ENCODE measurements at regions not wholly inside any gene's neighbourhood (a gene's known extent, or its start where the extent isn't known, plus 50 kb on each side); places are given as distances from the start of the nearest gene placed in this dataset.

DNA sequence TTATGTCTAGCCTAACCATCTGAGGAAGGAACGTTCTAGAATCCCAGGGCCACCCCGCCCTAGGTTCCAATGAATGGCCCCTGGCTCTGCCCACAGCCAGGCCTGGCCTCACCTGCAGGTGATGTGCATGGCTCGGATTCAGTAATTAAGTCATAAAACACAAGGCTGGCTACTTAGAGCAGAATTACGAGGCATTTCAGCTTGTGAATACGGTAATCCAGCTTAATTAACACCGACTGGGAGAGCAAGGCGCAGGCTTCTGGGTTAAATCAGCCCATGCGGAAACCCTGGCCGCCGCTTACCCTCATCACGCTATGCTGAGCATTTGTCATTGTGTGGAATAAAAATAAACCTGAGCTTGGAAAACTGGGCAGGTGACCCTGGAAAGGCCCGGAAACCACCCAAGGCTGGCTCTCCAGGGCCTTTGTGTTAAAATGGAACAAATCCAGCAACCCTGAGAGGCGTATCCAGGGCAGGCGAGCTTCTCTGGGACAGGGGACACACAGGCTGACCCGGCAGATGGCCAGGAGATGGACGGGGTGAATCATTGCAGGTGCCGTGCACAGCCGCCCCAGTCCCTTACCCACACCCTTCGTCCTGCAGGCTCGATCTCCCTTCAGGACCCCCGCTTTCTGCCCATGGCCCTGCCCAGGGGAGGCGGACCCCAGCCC, 220.2 kb downstream of the CTTN start:
- TF ChIP-seq, protein P1, sequence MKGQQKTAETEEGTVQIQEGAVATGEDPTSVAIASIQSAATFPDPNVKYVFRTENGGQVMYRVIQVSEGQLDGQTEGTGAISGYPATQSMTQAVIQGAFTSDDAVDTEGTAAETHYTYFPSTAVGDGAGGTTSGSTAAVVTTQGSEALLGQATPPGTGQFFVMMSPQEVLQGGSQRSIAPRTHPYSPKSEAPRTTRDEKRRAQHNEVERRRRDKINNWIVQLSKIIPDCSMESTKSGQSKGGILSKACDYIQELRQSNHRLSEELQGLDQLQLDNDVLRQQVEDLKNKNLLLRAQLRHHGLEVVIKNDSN (IDR thresholded peaks at IDR 0.05) = no peak
- TF ChIP-seq CREB1 (IDR thresholded peaks at IDR 0.05; ENCODE audit: low read depth) (no peak), TAF1 (IDR thresholded peaks at IDR 0.05; ENCODE audit: low read depth) (no peak), RAD21 (IDR thresholded peaks at IDR 0.05; ENCODE audit: low read depth) (no peak)

DNA sequence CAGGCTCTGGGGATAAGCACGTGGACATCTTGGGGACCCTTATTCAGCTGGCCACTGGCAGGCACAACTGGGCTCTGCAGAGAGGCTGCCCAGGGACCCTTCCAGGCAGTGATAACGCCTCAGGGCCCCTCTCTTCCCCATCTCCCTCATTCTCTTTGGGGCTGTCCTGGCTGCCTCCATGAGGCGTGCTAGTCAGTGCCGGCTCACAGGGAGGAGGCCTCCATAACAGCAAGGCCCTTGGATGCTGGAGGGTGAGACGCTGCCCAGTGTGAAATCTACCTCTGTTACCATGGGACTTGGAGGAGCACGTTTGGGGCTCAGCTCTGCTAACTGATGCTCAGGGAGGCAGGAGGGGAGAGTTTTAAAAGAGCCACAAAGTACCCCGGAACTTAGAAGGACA, 221.3 kb downstream of the CTTN start:
- TF ChIP-seq RAD21 (IDR thresholded peaks at IDR 0.05; ENCODE audit: low read depth) (no peak), FOXM1 (IDR thresholded peaks at IDR 0.05; ENCODE audit: borderline replicate concordance, low read depth) (no peak), NFIC (IDR thresholded peaks at IDR 0.05) (no peak), EGR1 (IDR thresholded peaks at IDR 0.05) (no peak), TAF1 (IDR thresholded peaks at IDR 0.05; ENCODE audit: low read depth) (no peak), TEAD4 (IDR thresholded peaks at IDR 0.05) (no peak), CREB1 (IDR thresholded peaks at IDR 0.05; ENCODE audit: low read depth) (no peak), CEBPB (IDR thresholded peaks at IDR 0.05) (no peak), ZBTB7A (IDR thresholded peaks at IDR 0.05; ENCODE audit: low read depth) (no peak), EP300 (IDR thresholded peaks at IDR 0.05; ENCODE audit: borderline replicate concordance) (no peak), YY1 (IDR thresholded peaks at IDR 0.05; ENCODE audit: low read depth) (no peak), TCF12 (IDR thresholded peaks at IDR 0.05; ENCODE audit: low read depth) (no peak)
- TF ChIP-seq, protein P2, sequence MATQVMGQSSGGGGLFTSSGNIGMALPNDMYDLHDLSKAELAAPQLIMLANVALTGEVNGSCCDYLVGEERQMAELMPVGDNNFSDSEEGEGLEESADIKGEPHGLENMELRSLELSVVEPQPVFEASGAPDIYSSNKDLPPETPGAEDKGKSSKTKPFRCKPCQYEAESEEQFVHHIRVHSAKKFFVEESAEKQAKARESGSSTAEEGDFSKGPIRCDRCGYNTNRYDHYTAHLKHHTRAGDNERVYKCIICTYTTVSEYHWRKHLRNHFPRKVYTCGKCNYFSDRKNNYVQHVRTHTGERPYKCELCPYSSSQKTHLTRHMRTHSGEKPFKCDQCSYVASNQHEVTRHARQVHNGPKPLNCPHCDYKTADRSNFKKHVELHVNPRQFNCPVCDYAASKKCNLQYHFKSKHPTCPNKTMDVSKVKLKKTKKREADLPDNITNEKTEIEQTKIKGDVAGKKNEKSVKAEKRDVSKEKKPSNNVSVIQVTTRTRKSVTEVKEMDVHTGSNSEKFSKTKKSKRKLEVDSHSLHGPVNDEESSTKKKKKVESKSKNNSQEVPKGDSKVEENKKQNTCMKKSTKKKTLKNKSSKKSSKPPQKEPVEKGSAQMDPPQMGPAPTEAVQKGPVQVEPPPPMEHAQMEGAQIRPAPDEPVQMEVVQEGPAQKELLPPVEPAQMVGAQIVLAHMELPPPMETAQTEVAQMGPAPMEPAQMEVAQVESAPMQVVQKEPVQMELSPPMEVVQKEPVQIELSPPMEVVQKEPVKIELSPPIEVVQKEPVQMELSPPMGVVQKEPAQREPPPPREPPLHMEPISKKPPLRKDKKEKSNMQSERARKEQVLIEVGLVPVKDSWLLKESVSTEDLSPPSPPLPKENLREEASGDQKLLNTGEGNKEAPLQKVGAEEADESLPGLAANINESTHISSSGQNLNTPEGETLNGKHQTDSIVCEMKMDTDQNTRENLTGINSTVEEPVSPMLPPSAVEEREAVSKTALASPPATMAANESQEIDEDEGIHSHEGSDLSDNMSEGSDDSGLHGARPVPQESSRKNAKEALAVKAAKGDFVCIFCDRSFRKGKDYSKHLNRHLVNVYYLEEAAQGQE (IDR thresholded peaks at IDR 0.05; ENCODE audit: low read depth) = no peak
- TF ChIP-seq, protein P1 (IDR thresholded peaks at IDR 0.05) = no peak
- TF ChIP-seq, protein P3, sequence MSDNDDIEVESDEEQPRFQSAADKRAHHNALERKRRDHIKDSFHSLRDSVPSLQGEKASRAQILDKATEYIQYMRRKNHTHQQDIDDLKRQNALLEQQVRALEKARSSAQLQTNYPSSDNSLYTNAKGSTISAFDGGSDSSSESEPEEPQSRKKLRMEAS (IDR thresholded peaks at IDR 0.05) = no peak

DNA sequence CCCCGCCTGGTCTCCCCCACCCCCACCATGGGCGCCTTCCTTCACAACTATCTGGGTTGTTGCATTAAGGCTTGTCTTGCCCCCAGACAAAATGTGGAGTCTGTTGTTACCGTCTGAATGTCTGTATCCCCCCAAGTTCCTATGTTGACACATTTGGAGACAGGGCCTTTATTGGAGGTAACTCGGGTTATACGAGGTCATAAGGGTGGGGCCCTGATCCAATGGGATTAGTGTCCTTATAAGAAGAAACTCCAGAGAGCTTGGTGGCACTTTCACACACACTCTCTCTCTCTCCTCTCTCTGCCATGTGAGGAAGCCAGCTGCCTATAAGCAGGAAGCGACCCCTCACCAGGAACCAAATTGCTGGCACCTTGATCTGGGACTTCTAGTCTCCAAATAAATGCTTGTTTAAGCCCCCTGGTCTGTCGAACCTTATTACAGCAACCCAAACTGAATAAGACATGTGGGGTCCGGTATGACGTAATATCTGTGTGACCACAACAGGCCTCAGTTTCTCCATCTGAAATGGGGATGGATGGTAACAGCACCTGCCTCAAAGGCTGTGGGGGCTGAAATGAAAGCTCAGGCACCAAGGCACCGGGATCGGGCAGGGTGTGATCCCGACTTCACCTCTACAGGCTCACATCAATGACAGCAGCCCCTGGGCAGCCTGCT, 222.3 kb downstream of the CTTN start:
- TF ChIP-seq CREB1 (IDR thresholded peaks at IDR 0.05; ENCODE audit: low read depth) (no peak), TCF12 (IDR thresholded peaks at IDR 0.05; ENCODE audit: low read depth) (no peak), EP300 (IDR thresholded peaks at IDR 0.05; ENCODE audit: borderline replicate concordance) (no peak), YY1 (IDR thresholded peaks at IDR 0.05; ENCODE audit: low read depth) (no peak), TAF1 (IDR thresholded peaks at IDR 0.05; ENCODE audit: low read depth) (no peak), NFIC (IDR thresholded peaks at IDR 0.05) (no peak), TEAD4 (IDR thresholded peaks at IDR 0.05) (no peak)
- TF ChIP-seq, protein P1 (IDR thresholded peaks at IDR 0.05) = no peak
- TF ChIP-seq, protein P2 (IDR thresholded peaks at IDR 0.05; ENCODE audit: low read depth) = no peak

DNA sequence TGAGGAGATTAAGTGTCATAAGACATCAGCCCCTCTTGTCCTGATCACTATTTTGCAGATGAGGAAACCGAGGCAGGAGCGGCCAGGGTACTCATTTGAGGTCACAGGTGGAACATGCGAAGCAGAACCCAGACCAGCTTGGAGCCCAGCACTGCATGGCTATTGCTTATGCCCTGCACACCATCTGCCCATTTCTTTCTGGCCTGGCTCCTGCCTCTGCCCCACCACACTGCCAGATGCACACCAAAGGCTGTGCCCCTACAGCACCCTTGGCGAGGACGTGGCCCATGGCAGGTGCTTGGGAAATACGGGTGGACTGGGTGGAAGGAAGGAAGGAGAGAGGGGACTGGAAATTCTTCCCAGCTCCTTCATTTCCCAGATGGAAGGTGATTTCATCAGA, 222.9 kb downstream of the CTTN start:
- no peak for TF ChIP-seq EP300 (IDR thresholded peaks at IDR 0.05; ENCODE audit: borderline replicate concordance)
- no peak for TF ChIP-seq YY1 (IDR thresholded peaks at IDR 0.05; ENCODE audit: low read depth)
- no peak for TF ChIP-seq CREB1 (IDR thresholded peaks at IDR 0.05; ENCODE audit: low read depth)
- TF ChIP-seq TEAD4 (IDR thresholded peaks at IDR 0.05) = no peak
- TF ChIP-seq, protein P3 (IDR thresholded peaks at IDR 0.05) = no peak
- no peak for TF ChIP-seq EGR1 (IDR thresholded peaks at IDR 0.05)
- TF ChIP-seq RAD21 (IDR thresholded peaks at IDR 0.05; ENCODE audit: low read depth) = no peak
- TF ChIP-seq, protein P1 (IDR thresholded peaks at IDR 0.05) = no peak
- no peak for TF ChIP-seq FOXM1 (IDR thresholded peaks at IDR 0.05; ENCODE audit: borderline replicate concordance, low read depth)
- TF ChIP-seq TCF12 (IDR thresholded peaks at IDR 0.05; ENCODE audit: low read depth) = no peak
- TF ChIP-seq CEBPB (IDR thresholded peaks at IDR 0.05) = no peak
- TF ChIP-seq ZBTB7A (IDR thresholded peaks at IDR 0.05; ENCODE audit: low read depth) = no peak
- TF ChIP-seq, protein P2 (IDR thresholded peaks at IDR 0.05; ENCODE audit: low read depth) = no peak
- TF ChIP-seq TAF1 (IDR thresholded peaks at IDR 0.05; ENCODE audit: low read depth) = no peak
- no peak for TF ChIP-seq NFIC (IDR thresholded peaks at IDR 0.05)
